ENCODE measurements at regions not wholly inside any gene's neighbourhood (a gene's known extent, or its start where the extent isn't known, plus 50 kb on each side); places are given as distances from the start of the nearest gene placed in this dataset.
"Not testable (repeated sequence)": the region's sequence is repeated elsewhere in the genome, so short reads cannot be mapped to it uniquely, and the experiment has no call there.

DNA sequence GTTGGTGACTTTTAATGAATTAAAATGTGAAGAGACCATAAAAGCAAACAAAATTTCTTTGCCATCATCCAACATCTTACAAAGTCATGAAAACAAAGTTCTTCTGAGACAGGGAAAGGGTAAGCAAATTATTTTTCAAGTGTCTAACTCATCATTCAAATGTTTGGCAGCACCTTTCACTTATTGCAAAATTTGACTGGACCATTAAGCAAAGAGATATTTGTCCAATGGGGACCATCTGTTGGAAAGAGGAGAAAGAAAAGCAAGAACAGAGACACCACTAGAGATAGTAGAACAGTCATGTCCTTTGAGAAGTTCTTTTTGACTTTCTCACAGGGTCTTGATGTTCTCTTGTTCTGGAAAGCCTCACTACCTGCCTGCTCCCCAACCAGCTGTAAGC lies 330.1 kb downstream of the PAPSS1 start:
- DNase-seq, result no peak

GRCh38 chr4:107388736-107389274 lies 331.2 kb downstream of the PAPSS1 start:
- no peak for DNase-seq

- no peak for DNase-seq
Observed at GRCh38 chr4:107380836-107381438, 339.1 kb downstream of the PAPSS1 start.

GRCh38 chr4:107380190-107380589 lies 339.8 kb downstream of the PAPSS1 start:
- DNase-seq, result no peak

- DNase-seq, result no peak
Observed at GRCh38 chr4:107379054-107379869, 340.8 kb downstream of the PAPSS1 start.

DNA sequence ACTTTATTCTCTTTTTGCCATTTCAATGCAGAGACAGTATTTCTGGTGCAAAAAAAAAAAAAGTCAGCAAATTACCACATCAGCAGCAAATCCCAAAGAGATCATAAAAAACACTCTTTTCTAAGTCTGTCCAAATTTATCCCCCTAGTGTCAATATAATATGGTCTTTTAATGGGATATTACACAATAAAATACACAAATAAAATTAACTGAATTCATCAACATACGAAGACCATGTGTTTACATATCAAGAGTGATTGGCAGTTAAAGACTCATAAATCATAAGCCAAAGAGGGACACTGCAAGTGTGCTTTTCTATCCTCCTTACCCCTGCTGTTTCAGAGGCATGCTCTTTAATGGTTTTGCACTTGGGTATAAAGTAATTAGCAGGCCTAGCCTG lies 340.2 kb upstream of the DKK2 start:
- no peak for DNase-seq

- no peak for DNase-seq
Observed at GRCh38 chr4:107366900-107367299, 330.8 kb upstream of the DKK2 start.

GRCh38 chr4:107366016-107366735 lies 330.1 kb upstream of the DKK2 start:
- DNase-seq, result no peak

GRCh38 chr4:107363125-107363524 lies 327.0 kb upstream of the DKK2 start:
- DNase-seq, result no peak

DNA sequence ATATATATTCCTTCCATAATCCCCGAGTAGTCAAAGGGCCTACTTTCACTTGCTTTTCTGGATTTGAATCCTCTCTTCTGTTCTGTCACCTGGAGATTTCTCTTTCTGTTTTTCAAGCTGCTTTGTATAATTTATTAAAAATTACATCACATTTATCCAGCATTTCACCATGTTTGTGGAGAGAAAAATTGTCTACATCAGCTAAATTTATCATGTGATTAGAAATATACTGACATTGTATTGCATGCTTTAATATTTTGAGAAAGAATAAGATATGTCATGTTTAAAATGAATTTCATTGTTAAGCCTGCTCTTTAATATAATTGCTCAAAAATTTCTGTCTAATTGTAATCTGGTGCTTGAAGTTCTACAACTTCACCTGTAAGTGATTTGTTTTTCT lies 323.1 kb upstream of the DKK2 start:
- no peak for DNase-seq

GRCh38 chr4:107354304-107354703 lies 318.2 kb upstream of the DKK2 start:
- DNase-seq, result peak; percentile 36

DNA sequence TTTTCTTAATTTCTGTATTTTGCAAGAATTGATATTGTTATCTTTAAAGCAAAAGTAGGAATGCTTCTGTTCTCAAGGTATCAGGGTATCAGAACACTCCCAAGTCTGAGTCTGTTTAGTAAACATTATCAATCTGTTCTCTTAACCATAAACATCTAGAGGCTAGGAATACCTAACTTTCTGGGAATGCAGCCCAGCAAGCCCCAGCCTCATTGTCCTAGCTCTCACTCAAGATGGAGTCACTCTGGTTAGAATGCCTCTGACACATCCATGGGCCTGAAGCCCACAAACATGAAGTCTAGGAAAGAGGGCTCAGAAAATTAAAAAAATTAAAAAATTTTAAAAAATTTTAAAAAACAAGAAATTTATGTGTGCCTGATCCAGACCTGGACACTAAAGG lies 315.1 kb upstream of the DKK2 start:
- DNase-seq, result no peak

- no peak for DNase-seq
Observed at GRCh38 chr4:107349732-107350131, 313.6 kb upstream of the DKK2 start.

- no peak for DNase-seq
Observed at GRCh38 chr4:107349266-107349665, 313.2 kb upstream of the DKK2 start.

DNA sequence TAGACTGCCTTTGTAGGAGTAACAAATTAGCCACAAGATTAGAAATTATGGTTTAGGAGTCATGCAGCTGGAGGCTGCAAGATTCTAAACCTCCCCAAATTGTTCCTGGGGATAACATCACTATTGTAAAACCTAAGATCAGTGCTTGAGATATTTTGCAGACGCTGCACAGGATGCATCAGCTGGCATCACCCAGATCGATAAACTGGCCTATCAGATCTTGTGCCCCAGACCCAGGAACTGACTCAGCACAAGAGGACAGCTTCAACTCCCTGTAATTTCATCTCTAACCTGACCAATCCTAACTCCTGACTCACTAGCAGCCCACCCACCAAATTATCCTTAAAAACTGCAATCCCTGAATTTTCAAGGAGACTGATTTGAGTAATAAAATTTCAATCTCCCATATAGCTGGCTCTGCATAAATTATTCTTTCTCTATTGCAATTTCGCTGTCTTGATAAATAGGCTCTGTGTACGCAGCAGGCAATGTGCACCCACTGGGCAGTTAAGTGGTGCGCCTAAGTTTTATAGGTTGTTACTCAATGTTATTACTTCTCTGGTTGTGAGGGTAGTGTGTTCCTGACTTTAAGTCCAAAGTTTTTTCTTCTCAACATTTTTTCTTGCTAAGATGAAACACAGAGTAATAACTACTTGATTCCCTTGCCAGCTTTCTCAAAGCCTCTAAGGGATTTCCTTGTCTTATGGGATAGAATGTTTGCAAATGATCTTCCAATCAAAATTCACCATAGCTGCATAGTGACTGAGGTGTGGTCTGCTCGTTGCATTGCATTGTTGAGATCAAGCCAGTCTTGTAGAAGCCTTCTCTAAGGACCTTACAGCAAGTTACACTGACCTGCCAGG lies 312.3 kb upstream of the DKK2 start:
- no peak for DNase-seq

DNA sequence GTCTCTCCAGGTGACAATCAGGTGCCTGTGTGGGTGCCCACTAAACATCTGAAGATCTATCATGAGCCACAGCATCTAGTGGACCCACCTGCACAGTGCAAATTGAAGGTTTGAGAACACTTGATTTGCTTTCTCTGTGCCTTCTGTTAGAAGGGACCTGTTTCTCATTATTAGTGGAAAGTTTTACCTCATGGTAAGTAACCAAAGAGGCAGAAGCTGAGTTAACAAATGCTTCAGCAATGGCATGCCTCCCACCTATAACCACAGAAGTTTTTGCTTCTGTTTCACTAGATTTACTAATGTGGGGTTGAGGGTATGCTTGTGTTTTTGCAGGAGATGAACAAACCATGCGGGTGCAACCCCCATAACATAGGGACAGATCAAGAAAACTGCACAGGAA lies 297.4 kb upstream of the DKK2 start:
- DNase-seq, result no peak

DNA sequence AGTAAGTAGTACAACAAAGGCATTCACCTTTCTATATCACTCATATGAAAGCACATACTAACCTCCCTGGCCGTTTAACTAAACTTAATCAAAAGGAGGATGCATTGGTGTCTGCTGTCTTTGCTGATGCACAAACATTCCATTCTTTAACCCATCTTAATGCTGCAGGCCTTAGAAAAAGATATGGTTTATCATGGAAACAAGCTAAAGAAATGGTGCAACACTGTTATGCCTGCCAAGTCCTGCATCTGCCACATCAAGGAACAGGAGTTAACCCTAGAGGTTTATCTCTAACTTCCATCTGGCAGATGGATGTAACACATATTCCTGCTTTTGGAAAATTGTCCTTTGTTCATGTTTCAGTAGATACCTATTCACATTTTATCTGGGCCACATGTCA lies 296.5 kb upstream of the DKK2 start:
- DNase-seq, result not testable (repeated sequence)

- DNase-seq, result no peak
Observed at GRCh38 chr4:107330916-107331315, 294.8 kb upstream of the DKK2 start.

DNA sequence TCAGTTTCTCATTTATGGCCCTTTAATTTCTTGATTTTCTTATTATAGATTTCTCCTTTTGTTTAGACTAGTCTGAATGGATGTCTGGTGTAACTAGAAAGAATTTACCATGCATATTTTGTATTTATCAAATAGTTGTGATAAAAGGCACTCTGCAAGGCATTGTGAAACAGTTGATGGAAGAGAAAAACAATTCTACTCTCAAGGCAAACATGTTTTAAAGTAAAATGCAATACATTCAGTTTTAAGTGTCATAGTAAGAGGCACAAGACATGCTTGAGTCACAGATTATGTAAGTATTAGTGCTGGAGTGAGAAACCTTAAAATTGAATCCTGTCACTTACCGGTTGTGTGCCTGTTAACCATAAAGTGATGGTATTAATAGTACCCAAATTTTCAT lies 283.3 kb upstream of the DKK2 start:
- no peak for DNase-seq

DNA sequence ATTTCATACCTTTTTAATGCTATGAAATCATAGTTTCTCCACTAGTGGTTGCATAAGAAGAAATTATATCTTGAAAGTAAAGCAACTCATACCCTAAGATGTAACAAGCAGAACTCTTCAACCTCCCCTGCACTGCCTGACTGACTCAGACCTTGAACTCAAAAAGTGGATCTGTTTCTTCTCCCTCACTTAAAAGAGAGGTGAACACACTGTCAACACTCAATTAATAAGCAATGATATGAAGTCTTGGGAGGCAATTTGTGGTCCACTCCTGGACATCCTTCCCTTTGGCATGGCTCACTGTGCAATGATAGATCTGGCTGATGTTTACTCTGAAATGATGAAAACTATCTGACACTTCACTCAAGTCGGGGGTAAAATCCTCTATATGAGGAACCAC lies 282.0 kb upstream of the DKK2 start:
- DNase-seq, result no peak

DNA sequence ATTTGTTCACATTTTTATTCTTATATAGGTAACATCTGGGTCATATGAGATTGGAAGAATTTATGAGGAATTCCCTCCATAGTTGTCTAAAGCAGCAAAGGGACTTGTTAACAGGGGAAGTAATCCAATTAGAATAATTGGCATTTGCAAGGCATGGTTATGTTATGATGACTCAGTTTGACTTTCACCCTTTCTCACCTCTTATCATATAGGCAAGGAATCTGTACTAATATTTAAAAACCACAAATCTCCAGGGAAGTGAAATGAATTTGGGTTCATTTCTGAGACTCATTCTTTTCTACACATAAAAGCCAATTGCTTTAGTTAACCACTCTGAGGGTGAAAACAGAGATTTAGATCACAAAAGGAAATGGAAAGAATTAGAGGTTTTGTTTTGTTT lies 281.5 kb upstream of the DKK2 start:
- DNase-seq, result no peak

GRCh38 chr4:107315584-107315983 lies 279.5 kb upstream of the DKK2 start:
- DNase-seq, result no peak

- DNase-seq, result no peak
Observed at GRCh38 chr4:107314156-107314555, 278.0 kb upstream of the DKK2 start.

All from hematopoietic multipotent progenitor cell treated with erythropoietin and hydrocortisone succinate and interleukin-3 and kit ligand, for 4 days (in vitro differentiated cells).